H9 (cell line): ENCODE measurements at regions not wholly inside any gene's neighbourhood (a gene's known extent, or its start where the extent isn't known, plus 50 kb on each side); places are given as distances from the start of the nearest gene placed in this dataset.

Experiments used
- DNase-seq: peaks from one replicate; pipeline ENCODE4 v3.0.0-alpha.2; 2017
- H2AFZ ChIP-seq: one replicate; pipeline ENCODE4 v1.6.1; 2013; ENCODE audit warnings: mild to moderate bottlenecking, low read length, control low read depth, moderate library complexity
- H2AK5ac ChIP-seq: 2 replicates; pipeline ENCODE4 v1.6.1; 2013; ENCODE audit warnings: low read length, control low read depth, mixed read lengths; ENCODE audit not compliant: insufficient read length
- H2BK120ac ChIP-seq: one replicate; pipeline ENCODE4 v1.6.1; 2013; ENCODE audit warnings: low read depth, mild to moderate bottlenecking, low read length, control low read depth, inconsistent platforms; ENCODE audit not compliant: poor library complexity, severe bottlenecking
- H2BK12ac ChIP-seq: 2 replicates; pipeline ENCODE4 v1.6.1; 2013; ENCODE audit warnings: low read length, control low read depth, mixed read lengths, low read depth; ENCODE audit not compliant: insufficient read length
- H2BK15ac ChIP-seq: 2 replicates; pipeline ENCODE4 v1.6.1; 2013; ENCODE audit warnings: low read depth, low read length, control low read depth
- H2BK20ac ChIP-seq: one replicate; pipeline ENCODE4 v1.6.1; 2013; ENCODE audit warnings: low read depth, mild to moderate bottlenecking, low read length, control low read depth, inconsistent platforms; ENCODE audit not compliant: poor library complexity, severe bottlenecking
- H2BK5ac ChIP-seq: 2 replicates; pipeline ENCODE4 v1.6.1; 2013; ENCODE audit warnings: low read length, control low read depth, mixed read lengths; ENCODE audit not compliant: insufficient read length
- H3K14ac ChIP-seq: 2 replicates; pipeline ENCODE4 v1.6.1; 2013; ENCODE audit warnings: low read length, control low read depth; ENCODE audit not compliant: insufficient read depth
- H3K18ac ChIP-seq: 2 replicates; pipeline ENCODE4 v1.6.1; 2013; ENCODE audit warnings: low read depth, mild to moderate bottlenecking, mixed read lengths, low read length, control low read depth; ENCODE audit not compliant: insufficient read length
- H3K23ac ChIP-seq: 2 replicates; pipeline ENCODE4 v1.6.1; 2013; ENCODE audit warnings: low read length, control low read depth, mixed read lengths, low read depth; ENCODE audit not compliant: insufficient read length
- H3K23me2 ChIP-seq: 2 replicates; pipeline ENCODE4 v1.6.1; 2013; ENCODE audit warnings: low read depth, mild to moderate bottlenecking, mixed read lengths, low read length, control low read depth; ENCODE audit not compliant: insufficient read length, poor library complexity, severe bottlenecking
- H3K27ac ChIP-seq: 2 replicates; pipeline ENCODE4 v1.5.1; 2013; ENCODE audit warnings: low read length, control low read depth, mixed read lengths, low read depth; ENCODE audit not compliant: insufficient read length
- H3K27me3 ChIP-seq: 2 replicates; pipeline ENCODE4 v1.6.1; 2013; ENCODE audit warnings: low read length, control low read depth, inconsistent platforms; ENCODE audit not compliant: insufficient read depth
- H3K4ac ChIP-seq: 2 replicates; pipeline ENCODE4 v1.6.1; 2013; ENCODE audit warnings: low read depth, mild to moderate bottlenecking, control low read depth, inconsistent platforms, low read length, moderate library complexity
- H3K4me1 ChIP-seq: 2 replicates; pipeline ENCODE4 v1.6.1; 2013; ENCODE audit warnings: low read length, control low read depth, inconsistent platforms; ENCODE audit not compliant: insufficient read depth
- H3K4me2 ChIP-seq: 2 replicates; pipeline ENCODE4 v1.6.1; 2013; ENCODE audit warnings: low read length, control low read depth, mixed read lengths; ENCODE audit not compliant: insufficient read length, insufficient read depth
- H3K56ac ChIP-seq: 2 replicates; pipeline ENCODE4 v1.6.1; 2013; ENCODE audit warnings: low read depth, mild to moderate bottlenecking, mixed read lengths, low read length, control low read depth; ENCODE audit not compliant: insufficient read length
- H3K79me1 ChIP-seq: 2 replicates; pipeline ENCODE4 v1.6.1; 2013; ENCODE audit warnings: low read depth, mild to moderate bottlenecking, moderate library complexity, low read length, control low read depth, inconsistent platforms; ENCODE audit not compliant: insufficient read depth, poor library complexity, severe bottlenecking
- H3K79me2 ChIP-seq: 2 replicates; pipeline ENCODE4 v1.6.1; 2013; ENCODE audit warnings: low read length, control low read depth, inconsistent platforms; ENCODE audit not compliant: insufficient read depth
- H3K9ac ChIP-seq: 2 replicates; pipeline ENCODE4 v1.6.1; 2013; ENCODE audit warnings: low read length, control low read depth, mixed read lengths; ENCODE audit not compliant: insufficient read length; ENCODE audit errors: extremely low read depth
- H3K9me3 ChIP-seq: one replicate; pipeline ENCODE4 v1.6.1; 2013; ENCODE audit warnings: low read depth, low read length, inconsistent platforms; ENCODE audit not compliant: control insufficient read depth
- H3T11ph ChIP-seq: one replicate; pipeline ENCODE4 v1.6.1; 2013; ENCODE audit warnings: mild to moderate bottlenecking, low read length, control low read depth, inconsistent platforms
- H4K20me1 ChIP-seq: one replicate; pipeline ENCODE4 v1.6.1; 2013; ENCODE audit not compliant: control insufficient read depth, insufficient read length, insufficient read depth
- H4K5ac ChIP-seq: 2 replicates; pipeline ENCODE4 v1.6.1; 2013; ENCODE audit warnings: low read depth, mild to moderate bottlenecking, mixed read lengths, low read length, control low read depth; ENCODE audit not compliant: insufficient read length
- H4K8ac ChIP-seq: replicated peaks from 2 replicates; pipeline ENCODE4 v1.6.1; 2013; ENCODE audit warnings: low read length, control low read depth, mixed read lengths, low read depth; ENCODE audit not compliant: insufficient read length
- H4K91ac ChIP-seq: 2 replicates; pipeline ENCODE4 v1.6.1; 2013; ENCODE audit warnings: low read depth, mild to moderate bottlenecking, moderate library complexity, mixed read lengths, low read length, control low read depth; ENCODE audit not compliant: insufficient read length
- H3K27ac Mint-ChIP-seq, 3 experiments: 2 replicates in 2 of 3; 3 replicates in 1 of 3; pipeline ENCODE4 v1.8.0; 2020 to 2021; ENCODE audit warnings: mixed read lengths in 3 of 3, mild to moderate bottlenecking in 1 of 3, moderate library complexity in 1 of 3
- H3K27me3 Mint-ChIP-seq: 2 replicates; pipeline ENCODE4 v1.8.0; 2021; ENCODE audit warnings: low read depth, mild to moderate bottlenecking, moderate library complexity, mixed read lengths
- H3K36me3 Mint-ChIP-seq, 3 experiments: 2 replicates in 2 of 3; 3 replicates in 1 of 3; pipeline ENCODE4 v1.8.0; 2020 to 2021; ENCODE audit warnings: low read depth in 3 of 3, mixed read lengths in 3 of 3; ENCODE audit not compliant: insufficient read depth in 1 of 3
- H3K4me1 Mint-ChIP-seq, 2 experiments: 2 replicates each; pipeline ENCODE4 v1.8.0; 2020; ENCODE audit warnings: mixed read lengths in 2 of 2
- H3K4me3 Mint-ChIP-seq, 2 experiments: 2 replicates in 1 of 2; 3 replicates in 1 of 2; pipeline ENCODE4 v1.8.0; 2020 to 2021; ENCODE audit warnings: mild to moderate bottlenecking in 2 of 2, mixed read lengths in 2 of 2, moderate library complexity in 1 of 2
- H3K9me3 Mint-ChIP-seq, 2 experiments: 2 replicates in 1 of 2; 3 replicates in 1 of 2; pipeline ENCODE4 v1.8.0; 2020; ENCODE audit warnings: mild to moderate bottlenecking in 2 of 2, mixed read lengths in 2 of 2, moderate library complexity in 1 of 2
- WGBS: extraction: QIAGEN DNeasy Blood & Tissue Kit; methylation state at CpG from one replicate; pipeline ENCODE4 v1.1.7; 2013; ENCODE audit warnings: missing lambda C conversion rate, low lambda C conversion rate, mixed read lengths; ENCODE audit not compliant: insufficient read length; ENCODE audit errors: extremely low coverage; 5-methylcytosine and 5-hydroxymethylcytosine counted together
- TF ChIP-seq, protein P1 (sequence below): fragments of 200-600 bp; sonication (generic); conservative IDR thresholded peaks from 3 replicates; pipeline ENCODE4 v1.8.0; 2021; ENCODE audit warnings: antibody characterized with exemption, mild to moderate bottlenecking

DNA sequence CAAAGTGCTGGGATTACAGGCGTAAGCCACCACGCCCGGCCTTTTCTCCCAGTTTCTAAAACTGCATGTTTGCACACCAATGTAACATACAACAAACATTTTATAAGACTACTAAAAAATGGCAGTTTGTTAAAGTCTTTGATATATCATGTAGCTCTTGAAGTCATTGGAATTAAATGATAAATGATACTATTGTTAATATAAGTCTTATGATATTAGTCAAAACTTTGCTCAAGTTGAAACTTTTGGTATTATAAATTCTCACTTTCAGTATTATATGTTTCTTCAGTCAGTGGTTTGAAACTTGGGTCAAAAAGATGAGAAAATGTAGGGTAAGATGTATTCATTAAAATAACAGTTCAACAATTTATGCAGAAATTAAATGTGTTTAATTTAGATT lies 117.6 kb upstream of the TBL1XR1 start:
- no peak overlapping the region for H3K18ac ChIP-seq
- no peak overlapping the region for H2BK120ac ChIP-seq
- DNase-seq: no peak
- no peak overlapping the region for H3K27ac Mint-ChIP-seq
- no peaks in the 10 kb centered on the region for H3K9me3 ChIP-seq
- no peak overlapping the region for H2BK5ac ChIP-seq
- H4K8ac ChIP-seq: no peak overlapping the region
- no peaks in the 10 kb centered on the region for H3K27me3 Mint-ChIP-seq
- H4K91ac ChIP-seq: no peak overlapping the region
- no peak overlapping the region for H2BK20ac ChIP-seq
- no peak overlapping the region for H3K14ac ChIP-seq
- H3K27me3 ChIP-seq: no peaks in the 10 kb centered on the region
- no peak overlapping the region for H3K9ac ChIP-seq
- no peak overlapping the region for H3K4me3 Mint-ChIP-seq
- no peaks in the 10 kb centered on the region for H3K4me1 ChIP-seq
- H2BK12ac ChIP-seq: no peak overlapping the region
- no peak overlapping the region for H2AK5ac ChIP-seq
- no peaks in the 10 kb centered on the region for H3K79me1 ChIP-seq
- no peak overlapping the region for H3K23ac ChIP-seq
- H4K5ac ChIP-seq: no peak overlapping the region
- H3K9me3 Mint-ChIP-seq: peaks cover 12 to 14% of the 10 kb centered on the region in 2 experiments
- no peaks in the 10 kb centered on the region for H3K23me2 ChIP-seq
- H2AFZ ChIP-seq: no peak overlapping the region
- no peak overlapping the region for H3K4me2 ChIP-seq
- H4K20me1 ChIP-seq: no peaks in the 10 kb centered on the region
- H3K56ac ChIP-seq: no peak overlapping the region
- no peaks in the 10 kb centered on the region for H3K79me2 ChIP-seq
- H3K36me3 Mint-ChIP-seq: peaks cover 0 to 6% (median 4%) of the 10 kb centered on the region in 3 experiments; a peak in 4 of 7 replicates
- no peak overlapping the region for H3T11ph ChIP-seq
- no peak overlapping the region for H3K27ac ChIP-seq
- no peak overlapping the region for H2BK15ac ChIP-seq
- H3K4me1 Mint-ChIP-seq: no peaks in the 10 kb centered on the region
- TF ChIP-seq, protein P1, sequence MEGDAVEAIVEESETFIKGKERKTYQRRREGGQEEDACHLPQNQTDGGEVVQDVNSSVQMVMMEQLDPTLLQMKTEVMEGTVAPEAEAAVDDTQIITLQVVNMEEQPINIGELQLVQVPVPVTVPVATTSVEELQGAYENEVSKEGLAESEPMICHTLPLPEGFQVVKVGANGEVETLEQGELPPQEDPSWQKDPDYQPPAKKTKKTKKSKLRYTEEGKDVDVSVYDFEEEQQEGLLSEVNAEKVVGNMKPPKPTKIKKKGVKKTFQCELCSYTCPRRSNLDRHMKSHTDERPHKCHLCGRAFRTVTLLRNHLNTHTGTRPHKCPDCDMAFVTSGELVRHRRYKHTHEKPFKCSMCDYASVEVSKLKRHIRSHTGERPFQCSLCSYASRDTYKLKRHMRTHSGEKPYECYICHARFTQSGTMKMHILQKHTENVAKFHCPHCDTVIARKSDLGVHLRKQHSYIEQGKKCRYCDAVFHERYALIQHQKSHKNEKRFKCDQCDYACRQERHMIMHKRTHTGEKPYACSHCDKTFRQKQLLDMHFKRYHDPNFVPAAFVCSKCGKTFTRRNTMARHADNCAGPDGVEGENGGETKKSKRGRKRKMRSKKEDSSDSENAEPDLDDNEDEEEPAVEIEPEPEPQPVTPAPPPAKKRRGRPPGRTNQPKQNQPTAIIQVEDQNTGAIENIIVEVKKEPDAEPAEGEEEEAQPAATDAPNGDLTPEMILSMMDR: no peak
- no peak overlapping the region for H3K4ac ChIP-seq
- no CpG with 5 or more reads among the region's 3 CpGs for WGBS
